Loucy (cell line): ENCODE measurements at regions not wholly inside any gene's neighbourhood (a gene's known extent, or its start where the extent isn't known, plus 50 kb on each side); places are given as distances from the start of the nearest gene placed in this dataset.

Experiments used
- H2AFZ ChIP-seq: fragments of 200-600 bp; sonication (generic); 2 replicates; pipeline ENCODE4 v1.6.0; 2016; ENCODE audit warnings: antibody characterized with exemption, mild to moderate bottlenecking, low read length, moderate library complexity
- H3F3A ChIP-seq: fragments of 200-600 bp; 2 replicates; pipeline ENCODE4 v1.6.0; 2016; ENCODE audit warnings: antibody characterized with exemption, low read depth, mild to moderate bottlenecking
- H3K27me3 ChIP-seq: fragments of 200-600 bp; sonication (generic); 2 replicates; pipeline ENCODE4 v1.6.1; 2014; ENCODE audit warnings: low read length, mild to moderate bottlenecking; ENCODE audit not compliant: insufficient read depth, poor library complexity, severe bottlenecking
- H3K36me3 ChIP-seq: fragments of 200-600 bp; sonication (generic); 2 replicates; pipeline ENCODE4 v1.6.1; 2016; ENCODE audit warnings: low read length; ENCODE audit not compliant: insufficient read depth
- H3K4me1 ChIP-seq: fragments of 200-600 bp; sonication (generic); 2 replicates; pipeline ENCODE4 v1.5.1; 2014; ENCODE audit warnings: low read length, mild to moderate bottlenecking; ENCODE audit not compliant: insufficient read depth, poor library complexity, severe bottlenecking
- H3K4me2 ChIP-seq: fragments of 200-600 bp; sonication (generic); 2 replicates; pipeline ENCODE4 v1.6.0; 2014; ENCODE audit warnings: antibody characterized with exemption, low read length, low read depth, mild to moderate bottlenecking; ENCODE audit not compliant: poor library complexity, severe bottlenecking
- H3K4me3 ChIP-seq: fragments of 200-600 bp; sonication (generic); 2 replicates; pipeline ENCODE4 v1.5.1; 2014; ENCODE audit warnings: low read length, mild to moderate bottlenecking, mixed read lengths; ENCODE audit not compliant: poor library complexity, severe bottlenecking
- H3K79me2 ChIP-seq: fragments of 200-600 bp; sonication (generic); 2 replicates; pipeline ENCODE4 v1.6.1; 2014; ENCODE audit warnings: low read length; ENCODE audit not compliant: insufficient read depth
- H3K9ac ChIP-seq: fragments of 200-600 bp; sonication (generic); 2 replicates; pipeline ENCODE4 v1.6.0; 2014; ENCODE audit warnings: mild to moderate bottlenecking, low read depth, low read length, moderate library complexity; ENCODE audit not compliant: poor library complexity, severe bottlenecking
- H3K9me2 ChIP-seq: fragments of 200-600 bp; sonication (generic); replicated peaks from 2 replicates; pipeline ENCODE4 v1.6.1; 2016; ENCODE audit warnings: low read depth, low read length, mixed read lengths
- H3K9me3 ChIP-seq: fragments of 200-600 bp; sonication (generic); 2 replicates; pipeline ENCODE4 v1.6.1; 2014; ENCODE audit warnings: mild to moderate bottlenecking, antibody characterized with exemption, low read length, low read depth; ENCODE audit not compliant: insufficient read depth
- H4K20me1 ChIP-seq: fragments of 200-600 bp; sonication (generic); 2 replicates; pipeline ENCODE4 v1.6.0; 2014; ENCODE audit warnings: antibody characterized with exemption, low read length, mild to moderate bottlenecking; ENCODE audit not compliant: insufficient read depth, poor library complexity, severe bottlenecking
- CTCF ChIP-seq: fragments of 200-600 bp; sonication (generic); conservative IDR thresholded peaks from 2 replicates; pipeline ENCODE4 v1.5.1; 2014; ENCODE audit warnings: mild to moderate bottlenecking, antibody characterized with exemption, low read length
- EZH2phosphoT487 ChIP-seq: fragments of 200-600 bp; IDR thresholded peaks from 2 replicates; pipeline ENCODE4 v1.6.1; 2018; ENCODE audit warnings: antibody characterized with exemption, mild to moderate bottlenecking, moderate library complexity, borderline replicate concordance

GRCh38 chr13:53844473-53845146 lies 816.0 kb downstream of the OLFM4 start:
- no peak overlapping the region for H3K9ac ChIP-seq
- H3F3A ChIP-seq: no peaks in the 10 kb centered on the region
- no peaks in the 10 kb centered on the region for H4K20me1 ChIP-seq
- H2AFZ ChIP-seq: no peak overlapping the region
- no peaks in the 10 kb centered on the region for H3K79me2 ChIP-seq
- H3K36me3 ChIP-seq: no peaks in the 10 kb centered on the region
- TF ChIP-seq EZH2phosphoT487 (no peak), CTCF (no peak)
- no peak overlapping the region for H3K4me2 ChIP-seq
- H3K4me3 ChIP-seq: no peak overlapping the region
- no peaks in the 10 kb centered on the region for H3K27me3 ChIP-seq
- no peaks in the 10 kb centered on the region for H3K9me3 ChIP-seq
- no peaks in the 10 kb centered on the region for H3K9me2 ChIP-seq
- no peaks in the 10 kb centered on the region for H3K4me1 ChIP-seq

GRCh38 chr13:53847502-53847901 lies 818.9 kb downstream of the OLFM4 start:
- Histone ChIP-seq H3F3A (no peaks in the 10 kb centered on the region), H4K20me1 (no peaks in the 10 kb centered on the region), H3K36me3 (no peaks in the 10 kb centered on the region), H3K79me2 (no peaks in the 10 kb centered on the region), H3K9me2 (no peaks in the 10 kb centered on the region), H3K4me3 (no peak overlapping the region), H3K4me2 (no peak overlapping the region), H3K27me3 (no peaks in the 10 kb centered on the region), H2AFZ (no peak overlapping the region), H3K9ac (no peak overlapping the region), H3K4me1 (no peaks in the 10 kb centered on the region), H3K9me3 (no peaks in the 10 kb centered on the region)
- TF ChIP-seq EZH2phosphoT487 (no peak), CTCF (no peak)

- H3F3A ChIP-seq: no peaks in the 10 kb centered on the region
- no peak overlapping the region for H3K9ac ChIP-seq
- H3K9me2 ChIP-seq: no peaks in the 10 kb centered on the region
- no peaks in the 10 kb centered on the region for H4K20me1 ChIP-seq
- TF ChIP-seq CTCF (no peak), EZH2phosphoT487 (no peak)
- H3K4me2 ChIP-seq: no peak overlapping the region
- no peak overlapping the region for H3K4me3 ChIP-seq
- H3K4me1 ChIP-seq: no peaks in the 10 kb centered on the region
- H3K27me3 ChIP-seq: no peaks in the 10 kb centered on the region
- H3K36me3 ChIP-seq: no peaks in the 10 kb centered on the region
- H2AFZ ChIP-seq: no peak overlapping the region
- H3K9me3 ChIP-seq: no peaks in the 10 kb centered on the region
- H3K79me2 ChIP-seq: no peaks in the 10 kb centered on the region
These were observed 819.9 kb downstream of the OLFM4 start for GRCh38 chr13:53848366-53848961.
